HG03521 (cell line): ENCODE measurements at regions not wholly inside any gene's neighbourhood (a gene's known extent, or its start where the extent isn't known, plus 50 kb on each side); places are given as distances from the start of the nearest gene placed in this dataset.
"Not testable (repeated sequence)": the region's sequence is repeated elsewhere in the genome, so short reads cannot be mapped to it uniquely, and the experiment has no call there.

Source experiments
- ATAC-seq: cut with Tn5 transposase; IDR thresholded peaks from one replicate; pipeline ENCODE4 v1.9.1; 2021; ENCODE audit warnings: mild to moderate bottlenecking, moderate library complexity; ENCODE audit not compliant: unreplicated experiment

- no peak for ATAC-seq
Observed at GRCh38 chr6:101108286-101108685, 227.2 kb upstream of the ASCC3 start.

DNA sequence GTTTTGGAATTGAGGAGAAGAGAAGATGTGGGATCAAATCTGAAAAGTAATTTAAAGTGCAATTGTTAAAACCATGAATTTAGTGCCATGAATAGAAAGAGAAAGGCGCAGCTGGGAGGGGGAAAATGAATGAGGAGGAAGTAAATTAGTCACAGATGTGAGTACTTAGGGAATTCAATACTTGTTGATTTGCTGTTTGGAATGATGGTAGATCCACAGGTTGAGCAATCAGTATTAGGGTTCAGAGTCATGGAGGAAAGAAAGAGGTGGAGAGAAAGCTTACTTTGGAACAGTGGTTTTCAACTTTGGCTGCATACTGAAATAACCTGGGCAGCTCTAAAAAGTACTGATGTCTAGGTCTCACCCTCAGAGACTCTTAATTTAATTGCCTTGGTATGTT, 229.7 kb upstream of the ASCC3 start:
- no peak for ATAC-seq

- ATAC-seq = no peak
Observed at GRCh38 chr6:101113468-101114260, 232.5 kb upstream of the ASCC3 start.

DNA sequence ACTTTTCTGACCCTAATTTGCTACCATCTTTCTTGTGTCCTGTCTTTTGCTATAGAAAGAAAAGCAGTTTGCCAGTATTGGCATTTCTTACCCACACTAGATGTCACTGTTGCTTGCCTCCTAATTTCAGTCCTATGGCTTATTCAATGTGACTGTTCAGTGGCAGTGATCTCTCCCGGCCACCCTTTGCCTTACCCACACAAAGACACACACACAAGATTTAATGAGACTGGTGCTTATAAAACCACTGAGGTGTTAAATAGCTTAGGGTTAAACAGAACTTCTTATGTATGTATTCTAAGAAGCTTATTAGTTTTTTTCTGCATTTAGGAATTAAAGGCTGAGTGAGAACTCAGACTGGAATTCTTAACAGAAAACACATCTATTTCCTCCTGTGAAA, 233.6 kb upstream of the ASCC3 start:
- ATAC-seq = no peak

DNA sequence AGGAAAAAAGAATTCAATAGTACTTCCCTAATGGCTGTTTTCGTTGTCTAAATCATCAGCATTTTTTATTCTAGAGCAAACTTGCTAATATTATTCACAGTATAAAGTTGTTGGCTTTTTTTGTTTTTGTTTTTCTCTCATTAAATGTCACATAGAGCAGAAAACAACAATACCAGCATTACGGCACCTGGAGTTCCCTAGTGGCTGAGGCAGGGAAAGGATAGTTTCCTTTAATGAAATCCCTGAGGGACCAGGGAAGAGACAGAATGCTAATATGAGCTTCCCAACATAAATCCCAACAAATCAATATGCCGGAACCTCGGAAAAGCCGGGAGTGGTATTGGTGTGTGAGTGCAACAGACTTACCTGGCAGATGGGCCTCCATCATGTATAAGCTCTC, 235.2 kb upstream of the ASCC3 start:
- ATAC-seq = no peak

DNA sequence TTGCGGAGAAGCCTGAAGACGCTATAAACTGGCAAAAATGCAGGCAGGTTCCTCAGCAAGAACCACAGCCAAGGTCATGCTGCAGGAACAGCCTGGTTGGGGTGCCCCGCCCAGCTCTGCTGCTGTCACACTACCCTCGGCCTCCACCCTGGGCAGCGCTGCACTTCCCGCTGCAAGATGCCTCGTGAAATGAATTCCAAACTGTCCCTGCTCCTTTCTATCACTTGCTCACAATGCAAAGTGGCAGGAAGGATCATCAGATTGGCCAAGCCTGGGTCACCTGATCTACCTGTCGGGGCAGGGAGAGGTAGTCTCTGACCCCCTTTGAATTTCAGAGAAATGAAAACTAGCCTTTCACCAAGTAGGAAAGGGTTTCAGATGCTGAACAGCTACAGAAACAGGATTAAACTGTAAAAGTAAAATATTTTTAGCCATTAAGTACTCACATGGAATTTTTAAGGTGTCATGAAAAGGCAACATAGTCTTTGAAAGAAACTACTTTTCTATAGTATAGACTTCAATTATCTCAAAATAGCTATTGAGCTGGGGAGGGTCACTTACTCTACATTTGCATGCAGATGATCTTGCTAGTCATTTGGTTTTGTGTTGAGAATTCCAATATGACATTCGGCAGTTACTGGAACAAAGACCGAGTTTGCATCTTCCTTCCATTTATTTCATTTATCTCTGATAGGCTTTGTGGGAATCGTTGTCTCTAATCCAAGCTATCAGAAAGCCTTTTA, 236.4 kb upstream of the ASCC3 start:
- no peak for ATAC-seq

DNA sequence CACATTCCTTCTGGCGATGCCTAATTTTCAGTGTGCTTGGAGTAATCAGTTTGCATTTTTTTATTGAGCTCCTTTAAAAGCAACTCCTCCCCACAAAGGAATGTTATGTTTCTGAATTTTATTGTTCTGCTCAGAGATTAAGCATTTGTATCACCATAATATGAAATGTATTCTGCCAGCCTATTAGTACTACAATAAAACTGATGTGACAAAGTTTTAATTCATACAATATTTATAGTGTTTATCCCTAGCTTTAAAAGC, 236.9 kb upstream of the ASCC3 start:
- no peak for ATAC-seq

- ATAC-seq = no peak
Observed at GRCh38 chr6:101120747-101121146, 239.6 kb upstream of the ASCC3 start.

DNA sequence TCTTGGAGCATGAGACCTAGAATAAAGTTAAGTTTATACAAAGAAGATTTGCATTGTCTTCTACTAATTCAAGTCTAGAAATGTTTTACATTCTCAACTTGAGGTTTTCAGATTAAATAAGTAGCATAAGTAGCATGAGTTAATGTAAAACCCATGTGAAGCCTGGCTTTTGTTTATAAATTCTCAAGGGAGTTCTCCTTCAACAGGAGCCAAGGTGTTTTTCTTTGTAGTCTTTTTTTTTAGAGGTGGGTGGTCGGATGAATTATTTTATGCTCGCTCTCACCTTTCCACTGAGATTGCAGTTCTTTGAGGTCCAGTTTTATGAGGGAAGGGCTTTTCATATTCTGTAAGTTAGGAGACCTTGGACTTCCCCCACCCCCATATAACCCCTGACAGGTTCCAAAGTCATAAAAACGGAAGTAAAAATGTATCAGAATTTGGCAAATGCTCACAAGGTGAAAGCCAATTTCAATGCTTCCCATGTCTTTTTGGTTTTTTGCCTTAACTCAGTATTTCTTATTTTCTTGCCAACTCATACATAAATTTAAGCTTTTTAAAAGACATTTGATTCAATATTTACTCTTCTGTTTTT, 244.3 kb upstream of the ASCC3 start:
- ATAC-seq = no peak

DNA sequence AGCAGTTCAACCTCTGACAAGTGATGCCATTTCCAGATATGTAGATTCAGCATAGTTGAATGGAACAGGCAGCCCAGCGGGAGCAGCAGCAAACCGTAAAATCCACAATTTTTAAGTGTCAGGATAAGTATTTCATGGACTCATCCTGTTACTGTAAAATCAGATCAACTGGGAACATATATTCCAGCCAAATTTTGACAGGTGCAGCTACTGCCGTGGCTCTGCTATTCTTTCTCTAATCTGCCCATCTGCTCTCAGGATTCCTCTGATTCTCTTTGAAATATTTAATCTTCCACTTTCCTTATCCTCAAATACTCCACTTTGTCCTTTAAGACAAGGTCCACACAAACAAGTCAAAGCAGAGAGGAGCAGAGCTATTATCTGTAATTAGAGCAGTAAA, 245.4 kb upstream of the ASCC3 start:
- ATAC-seq = no peak

DNA sequence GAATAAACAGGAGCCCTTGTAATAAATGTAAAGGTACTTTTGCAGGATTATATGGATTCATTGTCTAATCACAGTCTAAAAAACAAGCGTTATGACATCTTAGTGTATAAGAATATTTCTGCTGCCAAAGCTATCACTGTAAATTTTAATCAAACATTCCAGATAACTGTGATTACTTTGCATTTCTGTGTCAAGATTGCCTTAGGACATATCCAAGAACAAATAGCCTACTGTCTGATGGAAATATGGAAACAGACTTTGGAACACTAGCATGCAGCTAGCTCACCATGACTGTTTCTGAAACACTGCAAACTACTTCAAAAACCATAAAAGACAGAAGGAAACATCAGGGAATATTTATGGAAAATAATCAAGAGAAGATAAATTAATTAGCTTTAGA, 248.7 kb upstream of the ASCC3 start:
- ATAC-seq = no peak

GRCh38 chr6:101146389-101146788, 247.1 kb upstream of the GRIK2 start:
- ATAC-seq = no peak

DNA sequence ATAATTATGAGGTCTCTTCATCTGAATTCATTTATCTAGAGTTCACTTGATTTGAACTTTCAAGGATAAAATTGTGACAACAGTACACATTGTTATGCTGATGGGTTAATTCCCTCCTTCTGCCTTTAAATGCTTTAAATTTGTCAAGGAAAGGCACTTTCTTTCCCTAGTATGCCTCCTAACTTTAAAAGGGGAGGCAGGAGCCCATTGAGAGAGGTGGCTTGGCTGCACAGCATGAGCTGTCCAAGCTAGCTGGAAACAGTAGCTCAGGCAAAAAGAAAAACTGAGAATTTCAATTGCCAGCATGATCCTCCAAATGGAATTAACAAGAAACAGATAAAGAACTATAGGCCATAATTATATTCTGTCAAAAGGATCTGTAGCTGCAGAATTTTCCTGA, 243.3 kb upstream of the GRIK2 start:
- ATAC-seq = no peak

- ATAC-seq = not testable (repeated sequence)
Observed at GRCh38 chr6:101157638-101158037, 235.9 kb upstream of the GRIK2 start.

DNA sequence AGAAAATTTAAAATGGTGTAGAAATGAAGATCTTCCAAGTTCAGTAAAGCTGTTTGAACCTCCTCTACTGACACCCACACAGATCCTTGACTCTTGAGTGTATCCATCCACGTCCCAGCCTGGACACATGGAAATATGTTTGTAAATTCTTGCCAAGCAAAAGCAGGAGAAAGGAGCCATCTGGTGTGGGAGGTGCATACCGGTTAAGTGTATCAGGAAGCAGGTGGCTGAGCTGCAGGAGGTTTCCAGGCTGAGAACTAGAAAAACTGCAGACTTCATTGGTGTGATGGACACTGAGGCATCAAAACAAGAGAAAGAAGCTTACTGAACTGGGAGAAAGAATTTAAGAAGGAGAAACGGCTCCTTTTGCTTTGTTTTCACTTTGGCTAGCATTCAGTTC, 229.9 kb upstream of the GRIK2 start:
- ATAC-seq = no peak

DNA sequence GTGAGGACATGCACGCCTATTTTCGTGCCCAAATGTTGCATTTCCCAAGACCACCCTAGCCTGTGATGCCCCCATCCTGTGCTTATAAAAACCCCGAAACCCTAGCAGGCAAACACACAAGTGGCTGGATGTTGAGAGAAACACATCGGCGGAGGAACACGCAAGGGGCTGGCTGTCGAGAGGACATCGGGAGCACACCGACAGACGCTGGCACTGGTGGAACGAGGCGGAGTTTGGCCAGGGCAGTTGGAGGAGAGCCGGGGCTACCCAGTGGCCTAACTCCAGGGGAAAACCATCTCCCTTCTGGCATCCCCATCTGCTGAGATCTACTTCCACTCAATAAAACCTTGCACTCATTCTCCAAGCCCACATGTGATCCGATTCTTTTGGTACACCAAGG, 225.9 kb upstream of the GRIK2 start:
- no peak for ATAC-seq

DNA sequence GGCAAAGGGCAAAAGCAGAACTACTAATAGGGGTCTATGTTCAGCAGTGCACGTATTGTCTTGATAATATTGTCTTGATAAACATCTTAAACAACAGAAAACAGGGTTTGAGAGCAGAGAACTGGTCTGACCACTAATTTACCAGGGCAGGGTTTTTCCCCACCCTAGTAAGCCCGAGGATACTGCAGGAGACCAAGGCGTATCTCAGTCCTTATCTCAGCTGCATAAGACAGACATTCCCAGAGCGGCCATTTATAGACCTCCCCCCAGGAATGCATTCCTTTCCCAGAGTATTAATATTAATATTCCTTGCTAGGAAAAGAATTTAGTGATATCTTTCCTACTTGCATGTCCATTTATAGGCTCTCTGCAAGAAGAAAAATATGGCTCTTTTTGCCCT, 222.5 kb upstream of the GRIK2 start:
- ATAC-seq = not testable (repeated sequence)

DNA sequence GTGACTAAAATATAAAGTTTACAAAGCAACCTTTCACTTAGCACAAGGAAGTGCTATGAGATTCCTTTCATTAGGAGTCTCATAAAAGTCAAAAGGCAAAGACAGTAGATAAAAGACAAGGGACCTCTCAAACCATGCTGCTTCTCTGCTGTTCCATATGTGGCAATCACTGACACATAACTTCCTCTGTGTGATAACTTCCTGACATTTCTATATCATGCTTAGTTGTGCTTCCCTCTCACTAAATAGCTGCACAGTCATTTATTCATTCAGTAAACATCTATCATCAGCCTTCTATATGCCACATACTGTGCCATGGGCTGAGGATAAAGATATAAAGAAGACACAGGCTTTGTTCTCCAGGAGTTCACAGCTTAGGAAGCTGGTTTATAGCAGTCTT, 214.8 kb upstream of the GRIK2 start:
- ATAC-seq = no peak

DNA sequence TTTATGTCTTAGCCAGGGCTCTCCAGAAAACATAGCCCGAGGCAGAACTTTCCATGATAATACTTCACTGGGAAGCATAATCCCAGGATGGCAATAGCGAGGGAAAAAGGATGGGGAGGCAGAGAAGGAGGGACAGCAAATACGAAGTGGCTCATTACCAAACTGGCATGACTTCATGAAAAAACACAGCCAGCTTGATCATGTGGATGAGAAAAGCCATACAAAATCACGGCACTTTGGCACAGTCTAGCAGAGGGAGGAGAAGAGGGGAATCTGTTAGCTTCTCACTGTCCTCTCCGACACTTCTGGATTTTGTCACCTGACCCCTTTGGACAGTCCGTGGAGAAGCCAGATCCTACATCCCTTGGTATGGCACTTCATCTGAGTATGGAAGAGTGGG, 212.5 kb upstream of the GRIK2 start:
- no peak for ATAC-seq

DNA sequence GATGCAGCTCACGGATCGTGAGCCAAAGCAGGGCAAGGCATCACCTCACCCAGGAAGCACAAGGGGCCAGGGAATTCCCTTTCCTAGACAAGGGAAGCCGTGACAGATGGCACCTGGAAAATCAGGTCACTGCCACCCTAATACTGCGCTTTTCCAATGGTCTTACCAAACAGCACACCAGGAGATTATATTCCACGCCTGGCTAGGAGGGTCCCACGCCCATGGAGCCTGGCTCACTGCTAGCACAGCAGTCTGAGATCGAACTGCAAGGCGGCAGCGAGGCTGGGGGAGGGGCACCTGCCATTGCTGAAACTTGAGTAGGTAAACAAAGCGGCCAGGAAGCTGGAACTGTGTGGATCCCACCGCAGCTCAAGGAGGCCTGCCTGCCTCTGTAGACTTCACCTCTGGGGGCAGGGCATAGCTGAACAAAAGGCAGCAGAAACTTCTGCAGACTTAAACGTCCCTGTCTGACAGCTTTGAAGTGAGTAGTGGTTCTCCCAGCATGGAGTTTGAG, 205.2 kb upstream of the GRIK2 start:
- not testable (repeated sequence) for ATAC-seq

DNA sequence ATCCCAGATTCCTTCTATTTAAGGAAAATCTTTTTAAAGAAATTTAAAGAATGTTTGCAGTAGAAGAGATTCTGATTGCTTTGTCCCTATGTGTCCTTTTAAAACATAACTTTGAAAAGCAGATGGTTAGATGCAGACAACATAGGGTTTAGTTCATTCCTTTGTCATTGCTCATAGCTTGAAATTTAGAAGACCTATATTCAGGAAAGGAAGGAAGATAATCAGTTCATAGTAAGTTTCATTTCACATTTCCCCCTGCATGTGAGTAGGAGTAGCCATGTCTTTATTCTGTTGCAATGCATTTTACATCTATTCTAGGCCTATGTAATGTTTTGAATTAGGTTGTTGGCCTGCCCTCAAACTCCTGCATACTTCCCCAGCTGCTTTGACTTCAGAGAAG, 197.9 kb upstream of the GRIK2 start:
- no peak for ATAC-seq

GRCh38 chr6:101199441-101199840, 194.1 kb upstream of the GRIK2 start:
- no peak for ATAC-seq
